GM23338 (cell line): ENCODE measurements at regions not wholly inside any gene's neighbourhood (a gene's known extent, or its start where the extent isn't known, plus 50 kb on each side); places are given as distances from the start of the nearest gene placed in this dataset.

Source experiments
- ATAC-seq: fragments of 200-7000 bp; cut with Tn5 transposase; 3 replicates; pipeline ENCODE4 v1.9.1; 2020
- DNase-seq: peaks from one replicate; pipeline ENCODE4 v3.0.0-alpha.2; 2015; ENCODE audit warnings: low spot score
- H2AFZ ChIP-seq: fragments of 200-600 bp; sonication (generic); 2 replicates; pipeline ENCODE4 v1.8.0; 2016; ENCODE audit warnings: antibody characterized with exemption, mild to moderate bottlenecking, moderate library complexity
- H3F3A ChIP-seq: fragments of 200-600 bp; sonication (generic); replicated peaks from 2 replicates; pipeline ENCODE4 v1.8.0; 2017; ENCODE audit warnings: antibody characterized with exemption, mixed run types, low read depth
- H3K27ac ChIP-seq: fragments of 200-600 bp; sonication (generic); 2 replicates; pipeline ENCODE4 v1.6.1; 2016; ENCODE audit warnings: low read depth
- H3K27me3 ChIP-seq: fragments of 200-600 bp; sonication (generic); 2 replicates; pipeline ENCODE4 v1.8.0; 2016; ENCODE audit warnings: mild to moderate bottlenecking, mixed run types, moderate library complexity; ENCODE audit not compliant: insufficient read depth
- H3K36me3 ChIP-seq: fragments of 200-600 bp; sonication (generic); 2 replicates; pipeline ENCODE4 v1.8.0; 2016; ENCODE audit warnings: mild to moderate bottlenecking; ENCODE audit not compliant: insufficient read depth
- H3K4me1 ChIP-seq: fragments of 200-600 bp; sonication (generic); 2 replicates; pipeline ENCODE4 v1.8.0; 2016; ENCODE audit warnings: mild to moderate bottlenecking, moderate library complexity; ENCODE audit not compliant: insufficient read depth
- H3K4me2 ChIP-seq: fragments of 200-600 bp; sonication (generic); 2 replicates; pipeline ENCODE4 v1.7.1; 2017; ENCODE audit warnings: mixed run types
- H3K4me3 ChIP-seq: fragments of 200-600 bp; sonication (generic); 2 replicates; pipeline ENCODE4 v1.6.1; 2016; ENCODE audit warnings: mixed run types
- H3K79me2 ChIP-seq: fragments of 200-600 bp; sonication (generic); replicated peaks from 2 replicates; pipeline ENCODE4 v1.8.0; 2017; ENCODE audit warnings: mild to moderate bottlenecking; ENCODE audit not compliant: insufficient read depth
- H3K9me2 ChIP-seq: fragments of 200-600 bp; sonication (generic); 2 replicates; pipeline ENCODE4 v1.8.0; 2017; ENCODE audit not compliant: insufficient read depth
- H4K20me1 ChIP-seq: fragments of 200-600 bp; sonication (generic); replicated peaks from 2 replicates; pipeline ENCODE4 v1.8.0; 2017; ENCODE audit warnings: mild to moderate bottlenecking; ENCODE audit not compliant: insufficient read depth
- H3K27ac Mint-ChIP-seq: 2 replicates; pipeline ENCODE4 v1.8.0; 2020; ENCODE audit warnings: inconsistent platforms, mild to moderate bottlenecking, moderate library complexity, mixed read lengths
- H3K27me3 Mint-ChIP-seq: 3 replicates; pipeline ENCODE4 v1.8.0; 2022; ENCODE audit warnings: low read depth, mild to moderate bottlenecking, moderate library complexity, mixed read lengths, inconsistent platforms; ENCODE audit not compliant: insufficient read depth, poor library complexity
- H3K36me3 Mint-ChIP-seq: 3 replicates; pipeline ENCODE4 v1.8.0; 2021; ENCODE audit warnings: low read depth, mild to moderate bottlenecking, inconsistent platforms, moderate library complexity, mixed read lengths
- H3K4me1 Mint-ChIP-seq: 3 replicates; pipeline ENCODE4 v1.8.0; 2020; ENCODE audit warnings: mild to moderate bottlenecking, inconsistent platforms, mixed read lengths
- H3K4me3 Mint-ChIP-seq: 3 replicates; pipeline ENCODE4 v1.8.0; 2021; ENCODE audit warnings: moderate library complexity, mild to moderate bottlenecking, inconsistent platforms, mixed read lengths
- H3K9me3 Mint-ChIP-seq: 3 replicates; pipeline ENCODE4 v1.8.0; 2020; ENCODE audit warnings: moderate library complexity, mild to moderate bottlenecking, inconsistent platforms, mixed read lengths
- CREB1 ChIP-seq: fragments of 250-450 bp; sonication (Bioruptor Pico); IDR thresholded peaks from 2 replicates; pipeline ENCODE4 v1.5.0; 2020; ENCODE audit warnings: low read depth, mild to moderate bottlenecking, moderate library complexity
- POLR2AphosphoS5 ChIP-seq: IDR thresholded peaks from 2 replicates; pipeline ENCODE4 v1.6.1; 2016; ENCODE audit warnings: antibody characterized with exemption, low read depth
- TF ChIP-seq, protein P1 (sequence below): fragments of 250-450 bp; sonication (Bioruptor Pico); IDR thresholded peaks from 2 replicates; pipeline ENCODE4 v1.5.0; 2020; ENCODE audit warnings: mild to moderate bottlenecking, moderate library complexity
- TF ChIP-seq, protein P2 (sequence below): IDR thresholded peaks from one replicate; pipeline ENCODE4 v1.6.1; 2018; ENCODE audit warnings: antibody characterized with exemption; ENCODE audit not compliant: unreplicated experiment

DNA sequence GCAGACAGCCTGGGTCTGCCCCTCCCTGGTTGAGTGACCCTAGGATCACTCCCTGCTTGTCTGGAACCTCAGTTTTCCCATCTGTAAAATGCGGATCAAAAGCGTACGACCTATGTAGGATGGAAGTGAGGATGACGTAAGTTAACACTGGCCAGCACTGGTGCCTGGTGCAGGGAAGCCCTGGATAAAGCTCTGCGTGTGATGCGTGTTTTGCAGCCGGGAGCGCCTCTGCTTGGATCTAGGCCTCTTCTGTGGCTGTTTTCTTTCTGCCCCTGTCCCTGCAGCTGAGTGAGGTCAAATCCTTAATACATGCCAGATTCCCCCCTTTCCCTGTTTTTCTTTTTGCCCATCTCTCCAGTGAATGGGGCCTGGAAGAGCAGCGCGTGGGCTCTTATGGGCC, 201.5 kb downstream of the RBM19 start (continued):
- TF ChIP-seq, protein P1, sequence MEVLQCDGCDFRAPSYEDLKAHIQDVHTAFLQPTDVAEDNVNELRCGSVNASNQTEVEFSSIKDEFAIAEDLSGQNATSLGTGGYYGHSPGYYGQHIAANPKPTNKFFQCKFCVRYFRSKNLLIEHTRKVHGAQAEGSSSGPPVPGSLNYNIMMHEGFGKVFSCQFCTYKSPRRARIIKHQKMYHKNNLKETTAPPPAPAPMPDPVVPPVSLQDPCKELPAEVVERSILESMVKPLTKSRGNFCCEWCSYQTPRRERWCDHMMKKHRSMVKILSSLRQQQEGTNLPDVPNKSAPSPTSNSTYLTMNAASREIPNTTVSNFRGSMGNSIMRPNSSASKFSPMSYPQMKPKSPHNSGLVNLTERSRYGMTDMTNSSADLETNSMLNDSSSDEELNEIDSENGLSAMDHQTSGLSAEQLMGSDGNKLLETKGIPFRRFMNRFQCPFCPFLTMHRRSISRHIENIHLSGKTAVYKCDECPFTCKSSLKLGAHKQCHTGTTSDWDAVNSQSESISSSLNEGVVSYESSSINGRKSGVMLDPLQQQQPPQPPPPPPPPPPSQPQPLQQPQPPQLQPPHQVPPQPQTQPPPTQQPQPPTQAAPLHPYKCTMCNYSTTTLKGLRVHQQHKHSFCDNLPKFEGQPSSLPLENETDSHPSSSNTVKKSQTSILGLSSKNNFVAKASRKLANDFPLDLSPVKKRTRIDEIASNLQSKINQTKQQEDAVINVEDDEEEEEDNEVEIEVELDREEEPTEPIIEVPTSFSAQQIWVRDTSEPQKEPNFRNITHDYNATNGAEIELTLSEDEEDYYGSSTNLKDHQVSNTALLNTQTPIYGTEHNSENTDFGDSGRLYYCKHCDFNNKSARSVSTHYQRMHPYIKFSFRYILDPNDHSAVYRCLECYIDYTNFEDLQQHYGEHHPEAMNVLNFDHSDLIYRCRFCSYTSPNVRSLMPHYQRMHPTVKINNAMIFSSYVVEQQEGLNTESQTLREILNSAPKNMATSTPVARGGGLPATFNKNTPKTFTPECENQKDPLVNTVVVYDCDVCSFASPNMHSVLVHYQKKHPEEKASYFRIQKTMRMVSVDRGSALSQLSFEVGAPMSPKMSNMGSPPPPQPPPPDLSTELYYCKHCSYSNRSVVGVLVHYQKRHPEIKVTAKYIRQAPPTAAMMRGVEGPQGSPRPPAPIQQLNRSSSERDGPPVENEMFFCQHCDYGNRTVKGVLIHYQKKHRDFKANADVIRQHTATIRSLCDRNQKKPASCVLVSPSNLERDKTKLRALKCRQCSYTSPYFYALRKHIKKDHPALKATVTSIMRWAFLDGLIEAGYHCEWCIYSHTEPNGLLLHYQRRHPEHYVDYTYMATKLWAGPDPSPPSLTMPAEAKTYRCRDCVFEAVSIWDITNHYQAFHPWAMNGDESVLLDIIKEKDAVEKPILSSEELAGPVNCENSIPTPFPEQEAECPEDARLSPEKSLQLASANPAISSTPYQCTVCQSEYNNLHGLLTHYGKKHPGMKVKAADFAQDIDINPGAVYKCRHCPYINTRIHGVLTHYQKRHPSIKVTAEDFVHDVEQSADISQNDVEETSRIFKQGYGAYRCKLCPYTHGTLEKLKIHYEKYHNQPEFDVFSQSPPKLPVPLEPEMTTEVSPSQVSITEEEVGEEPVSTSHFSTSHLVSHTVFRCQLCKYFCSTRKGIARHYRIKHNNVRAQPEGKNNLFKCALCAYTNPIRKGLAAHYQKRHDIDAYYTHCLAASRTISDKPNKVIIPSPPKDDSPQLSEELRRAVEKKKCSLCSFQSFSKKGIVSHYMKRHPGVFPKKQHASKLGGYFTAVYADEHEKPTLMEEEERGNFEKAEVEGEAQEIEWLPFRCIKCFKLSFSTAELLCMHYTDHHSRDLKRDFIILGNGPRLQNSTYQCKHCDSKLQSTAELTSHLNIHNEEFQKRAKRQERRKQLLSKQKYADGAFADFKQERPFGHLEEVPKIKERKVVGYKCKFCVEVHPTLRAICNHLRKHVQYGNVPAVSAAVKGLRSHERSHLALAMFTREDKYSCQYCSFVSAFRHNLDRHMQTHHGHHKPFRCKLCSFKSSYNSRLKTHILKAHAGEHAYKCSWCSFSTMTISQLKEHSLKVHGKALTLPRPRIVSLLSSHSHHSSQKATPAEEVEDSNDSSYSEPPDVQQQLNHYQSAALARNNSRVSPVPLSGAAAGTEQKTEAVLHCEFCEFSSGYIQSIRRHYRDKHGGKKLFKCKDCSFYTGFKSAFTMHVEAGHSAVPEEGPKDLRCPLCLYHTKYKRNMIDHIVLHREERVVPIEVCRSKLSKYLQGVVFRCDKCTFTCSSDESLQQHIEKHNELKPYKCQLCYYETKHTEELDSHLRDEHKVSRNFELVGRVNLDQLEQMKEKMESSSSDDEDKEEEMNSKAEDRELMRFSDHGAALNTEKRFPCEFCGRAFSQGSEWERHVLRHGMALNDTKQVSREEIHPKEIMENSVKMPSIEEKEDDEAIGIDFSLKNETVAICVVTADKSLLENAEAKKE (CRISPR knock-in tag): no peak

DNA sequence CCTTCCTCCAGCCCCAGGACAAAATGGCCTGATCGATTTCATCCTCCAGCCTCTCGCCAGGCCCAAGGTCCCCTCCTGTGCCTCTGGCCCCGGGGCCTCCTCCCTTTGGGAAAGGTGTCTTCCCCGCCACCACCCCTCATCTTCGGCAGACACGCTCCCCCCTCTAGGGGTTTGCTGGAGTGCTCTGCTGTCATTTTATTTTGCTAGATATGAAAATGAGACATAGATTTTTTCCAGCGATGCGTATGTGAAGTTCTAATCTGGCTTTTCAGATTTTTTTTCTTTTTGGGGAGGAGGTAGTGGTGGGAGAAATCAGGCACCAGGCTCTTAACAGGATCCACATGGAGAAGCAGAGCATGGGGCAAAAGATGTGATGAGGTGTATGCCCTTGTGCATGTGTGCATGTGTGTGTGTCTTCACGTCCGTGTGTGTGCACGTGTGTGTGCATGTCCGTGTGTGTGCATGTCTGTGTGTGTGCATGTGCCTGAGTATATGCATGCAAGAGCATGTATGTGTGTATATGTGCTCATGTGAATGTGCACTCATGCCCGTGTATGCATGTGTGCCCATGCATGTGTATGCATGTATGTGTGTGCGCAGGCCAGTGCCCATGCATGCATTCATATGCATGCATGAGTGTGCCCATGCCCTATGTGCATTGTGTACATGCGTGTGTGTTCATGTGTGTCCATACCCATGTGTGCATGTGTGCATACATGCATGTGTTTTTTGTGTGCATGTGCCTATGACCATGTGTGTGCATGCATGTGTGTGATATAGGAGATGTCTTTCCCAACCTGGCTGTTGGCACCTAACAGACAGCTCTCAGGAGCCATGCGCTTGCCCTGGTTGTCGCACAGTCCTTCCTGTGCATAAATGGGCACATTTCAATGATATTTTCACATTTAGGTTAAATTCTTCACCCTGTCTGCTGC, 203.0 kb downstream of the RBM19 start:
- Histone ChIP-seq H3K27ac (no peak overlapping the region), H3K4me1 (no peaks in the 10 kb centered on the region), H2AFZ (no peak overlapping the region), H3K4me2 (no peak overlapping the region), H4K20me1 (no peaks in the 10 kb centered on the region), H3K36me3 (no peaks in the 10 kb centered on the region), H3K27me3 (no peaks in the 10 kb centered on the region), H3F3A (no peaks in the 10 kb centered on the region; the same call in 1 of the 2 replicates), H3K79me2 (no peaks in the 10 kb centered on the region), H3K4me3 (no peak overlapping the region), H3K9me2 (no peaks in the 10 kb centered on the region)
- Mint-ChIP-seq H3K27ac (no peak overlapping the region), H3K9me3 (no peaks in the 10 kb centered on the region), H3K4me1 (peaks cover 15% of the 10 kb centered on the region), H3K4me3 (no peak overlapping the region), H3K27me3 (peaks cover 13% of the 10 kb centered on the region), H3K36me3 (no peaks in the 10 kb centered on the region)
- no peak for ATAC-seq
- DNase-seq: no peak
- TF ChIP-seq POLR2AphosphoS5: no peak
- no peak for TF ChIP-seq CREB1
- TF ChIP-seq, protein P1 (CRISPR knock-in tag): no peak
- TF ChIP-seq, protein P2, sequence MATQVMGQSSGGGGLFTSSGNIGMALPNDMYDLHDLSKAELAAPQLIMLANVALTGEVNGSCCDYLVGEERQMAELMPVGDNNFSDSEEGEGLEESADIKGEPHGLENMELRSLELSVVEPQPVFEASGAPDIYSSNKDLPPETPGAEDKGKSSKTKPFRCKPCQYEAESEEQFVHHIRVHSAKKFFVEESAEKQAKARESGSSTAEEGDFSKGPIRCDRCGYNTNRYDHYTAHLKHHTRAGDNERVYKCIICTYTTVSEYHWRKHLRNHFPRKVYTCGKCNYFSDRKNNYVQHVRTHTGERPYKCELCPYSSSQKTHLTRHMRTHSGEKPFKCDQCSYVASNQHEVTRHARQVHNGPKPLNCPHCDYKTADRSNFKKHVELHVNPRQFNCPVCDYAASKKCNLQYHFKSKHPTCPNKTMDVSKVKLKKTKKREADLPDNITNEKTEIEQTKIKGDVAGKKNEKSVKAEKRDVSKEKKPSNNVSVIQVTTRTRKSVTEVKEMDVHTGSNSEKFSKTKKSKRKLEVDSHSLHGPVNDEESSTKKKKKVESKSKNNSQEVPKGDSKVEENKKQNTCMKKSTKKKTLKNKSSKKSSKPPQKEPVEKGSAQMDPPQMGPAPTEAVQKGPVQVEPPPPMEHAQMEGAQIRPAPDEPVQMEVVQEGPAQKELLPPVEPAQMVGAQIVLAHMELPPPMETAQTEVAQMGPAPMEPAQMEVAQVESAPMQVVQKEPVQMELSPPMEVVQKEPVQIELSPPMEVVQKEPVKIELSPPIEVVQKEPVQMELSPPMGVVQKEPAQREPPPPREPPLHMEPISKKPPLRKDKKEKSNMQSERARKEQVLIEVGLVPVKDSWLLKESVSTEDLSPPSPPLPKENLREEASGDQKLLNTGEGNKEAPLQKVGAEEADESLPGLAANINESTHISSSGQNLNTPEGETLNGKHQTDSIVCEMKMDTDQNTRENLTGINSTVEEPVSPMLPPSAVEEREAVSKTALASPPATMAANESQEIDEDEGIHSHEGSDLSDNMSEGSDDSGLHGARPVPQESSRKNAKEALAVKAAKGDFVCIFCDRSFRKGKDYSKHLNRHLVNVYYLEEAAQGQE: no peak
